ENCODE measurements at regions not wholly inside any gene's neighbourhood (a gene's known extent, or its start where the extent isn't known, plus 50 kb on each side); places are given as distances from the start of the nearest gene placed in this dataset.

DNA sequence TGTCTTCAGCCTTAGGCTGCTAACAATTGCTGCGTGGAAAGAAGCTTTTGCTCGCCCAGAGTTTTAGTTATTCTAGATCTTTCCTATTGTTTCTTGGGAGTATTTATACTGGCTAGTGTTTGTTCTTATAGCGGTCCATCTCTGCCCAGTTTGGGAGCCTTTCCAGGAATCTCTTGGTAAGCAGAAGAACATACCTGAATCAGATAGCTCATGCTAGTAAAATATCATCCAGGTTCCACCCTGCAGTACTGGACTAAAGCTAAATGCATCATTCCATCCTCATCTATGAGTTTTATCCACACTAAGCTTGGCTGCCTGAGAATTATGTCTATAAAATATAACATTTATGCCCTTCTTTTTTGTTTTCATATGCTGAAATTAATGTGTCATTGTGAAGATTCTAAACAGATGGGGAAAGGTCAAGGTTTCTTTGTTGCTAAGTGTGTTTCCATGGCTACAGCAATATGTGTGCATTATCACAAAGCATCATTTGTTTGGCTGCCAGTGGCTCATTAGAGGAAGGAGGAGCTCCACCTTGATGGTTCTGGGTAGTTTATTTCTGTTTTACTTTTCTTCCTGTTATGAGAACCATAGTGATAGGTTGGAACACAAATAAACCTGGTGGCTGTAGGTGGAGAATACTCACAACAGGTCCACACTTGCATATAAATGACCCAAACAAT, 182.8 kb downstream of the PIK3C3 start:
- Histone ChIP-seq H3K27me3 (ENCODE audit: control insufficient read depth, low read length) (no peaks in the 10 kb centered on the region), H3K4me1 (ENCODE audit: control insufficient read depth, low read length) (no peaks in the 10 kb centered on the region), H4K20me1 (ENCODE audit: control insufficient read depth, insufficient read depth, low read depth, low read length) (no peaks in the 10 kb centered on the region), H3K4me2 (ENCODE audit: low read length) (no peak overlapping the region), H3K79me2 (ENCODE audit: control insufficient read depth, low read length) (no peaks in the 10 kb centered on the region), H3F3A (ENCODE audit: control insufficient read depth, insufficient read depth) (no peaks in the 10 kb centered on the region), H3K36me3 (ENCODE audit: control insufficient read depth, low read length) (no peaks in the 10 kb centered on the region), H3K27ac (ENCODE audit: low read depth, low read length) (no peak overlapping the region), H3K4me3 (ENCODE audit: low read length) (no peak overlapping the region), H3K9me2 (replicated peaks; ENCODE audit: control insufficient read depth, low read length) (no peaks in the 10 kb centered on the region; the same call in 1 of the 2 replicates), H3K9me3 (ENCODE audit: control insufficient read depth, insufficient read depth, low read length) (peaks cover 11% of the 10 kb centered on the region)
- TF ChIP-seq, protein P1, sequence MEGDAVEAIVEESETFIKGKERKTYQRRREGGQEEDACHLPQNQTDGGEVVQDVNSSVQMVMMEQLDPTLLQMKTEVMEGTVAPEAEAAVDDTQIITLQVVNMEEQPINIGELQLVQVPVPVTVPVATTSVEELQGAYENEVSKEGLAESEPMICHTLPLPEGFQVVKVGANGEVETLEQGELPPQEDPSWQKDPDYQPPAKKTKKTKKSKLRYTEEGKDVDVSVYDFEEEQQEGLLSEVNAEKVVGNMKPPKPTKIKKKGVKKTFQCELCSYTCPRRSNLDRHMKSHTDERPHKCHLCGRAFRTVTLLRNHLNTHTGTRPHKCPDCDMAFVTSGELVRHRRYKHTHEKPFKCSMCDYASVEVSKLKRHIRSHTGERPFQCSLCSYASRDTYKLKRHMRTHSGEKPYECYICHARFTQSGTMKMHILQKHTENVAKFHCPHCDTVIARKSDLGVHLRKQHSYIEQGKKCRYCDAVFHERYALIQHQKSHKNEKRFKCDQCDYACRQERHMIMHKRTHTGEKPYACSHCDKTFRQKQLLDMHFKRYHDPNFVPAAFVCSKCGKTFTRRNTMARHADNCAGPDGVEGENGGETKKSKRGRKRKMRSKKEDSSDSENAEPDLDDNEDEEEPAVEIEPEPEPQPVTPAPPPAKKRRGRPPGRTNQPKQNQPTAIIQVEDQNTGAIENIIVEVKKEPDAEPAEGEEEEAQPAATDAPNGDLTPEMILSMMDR (IDR thresholded peaks at IDR 0.05; ENCODE audit: low read depth, low read length, poor library complexity, severe bottlenecking) = no peak
- TF ChIP-seq EZH2phosphoT487 (IDR thresholded peaks at IDR 0.05; ENCODE audit: borderline replicate concordance, low read length) = no peak

DNA sequence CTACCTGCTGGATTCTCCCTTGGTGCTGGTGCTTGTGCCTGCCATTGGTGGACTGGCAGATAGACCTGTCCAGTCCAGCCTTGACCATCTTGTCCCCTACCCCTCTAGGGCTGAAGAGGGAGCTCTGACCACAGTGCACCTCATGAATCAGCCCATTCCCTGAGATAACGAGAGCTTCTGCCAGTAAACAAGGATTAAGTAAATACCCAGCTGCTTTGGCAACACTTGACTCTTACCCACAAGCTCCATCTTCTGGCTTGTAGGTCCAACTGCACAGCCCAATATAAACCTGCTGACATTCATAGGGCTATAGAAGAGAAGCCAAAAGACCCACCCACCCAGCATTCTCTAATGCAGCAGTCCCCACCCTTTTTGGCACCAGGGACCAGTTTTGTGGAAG, 186.4 kb downstream of the PIK3C3 start:
- H3K4me1 ChIP-seq (ENCODE audit: control insufficient read depth, low read length) = no peaks in the 10 kb centered on the region
- H4K20me1 ChIP-seq (ENCODE audit: control insufficient read depth, insufficient read depth, low read depth, low read length) = no peaks in the 10 kb centered on the region
- no peaks in the 10 kb centered on the region for H3F3A ChIP-seq (ENCODE audit: control insufficient read depth, insufficient read depth)
- H3K4me2 ChIP-seq (ENCODE audit: low read length) = no peak overlapping the region
- no peaks in the 10 kb centered on the region for H3K36me3 ChIP-seq (ENCODE audit: control insufficient read depth, low read length)
- H3K4me3 ChIP-seq (ENCODE audit: low read length) = no peak overlapping the region
- H3K9me2 ChIP-seq (replicated peaks; ENCODE audit: control insufficient read depth, low read length) = no peaks in the 10 kb centered on the region
- peaks cover 11% of the 10 kb centered on the region for H3K9me3 ChIP-seq (ENCODE audit: control insufficient read depth, insufficient read depth, low read length)
- TF ChIP-seq, protein P1 (IDR thresholded peaks at IDR 0.05; ENCODE audit: low read depth, low read length, poor library complexity, severe bottlenecking) = no peak
- no peak for TF ChIP-seq EZH2phosphoT487 (IDR thresholded peaks at IDR 0.05; ENCODE audit: borderline replicate concordance, low read length)
- H3K27me3 ChIP-seq (ENCODE audit: control insufficient read depth, low read length) = no peaks in the 10 kb centered on the region
- H3K79me2 ChIP-seq (ENCODE audit: control insufficient read depth, low read length) = no peaks in the 10 kb centered on the region
- no peak overlapping the region for H3K27ac ChIP-seq (ENCODE audit: low read depth, low read length)

DNA sequence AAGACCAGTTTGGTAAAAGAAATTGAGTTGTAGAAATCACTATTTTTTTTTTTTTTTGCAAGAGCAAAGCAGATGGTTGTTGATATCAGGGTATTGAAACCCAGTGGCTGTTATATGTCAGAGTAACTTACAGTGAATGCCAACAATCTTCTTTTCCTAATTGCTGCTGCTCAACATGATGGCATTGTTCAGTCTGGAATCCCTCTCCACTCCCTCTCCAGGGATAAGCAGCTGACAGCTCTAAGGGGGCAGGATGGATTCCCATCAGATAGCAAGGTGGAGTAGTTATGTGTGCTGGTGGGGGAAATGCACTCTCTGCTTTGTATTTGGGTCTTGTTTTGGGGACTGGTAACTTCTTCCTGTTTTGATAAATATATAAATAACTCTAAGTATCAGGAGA, 200.0 kb downstream of the PIK3C3 start:
- no peak for TF ChIP-seq EZH2phosphoT487 (IDR thresholded peaks at IDR 0.05; ENCODE audit: borderline replicate concordance, low read length)
- TF ChIP-seq, protein P1 (IDR thresholded peaks at IDR 0.05; ENCODE audit: low read depth, low read length, poor library complexity, severe bottlenecking) = no peak
- no peaks in the 10 kb centered on the region for H3K4me1 ChIP-seq (ENCODE audit: control insufficient read depth, low read length)
- H3K4me2 ChIP-seq (ENCODE audit: low read length) = no peak overlapping the region
- H3K9me3 ChIP-seq (ENCODE audit: control insufficient read depth, insufficient read depth, low read length) = no peaks in the 10 kb centered on the region
- H3K36me3 ChIP-seq (ENCODE audit: control insufficient read depth, low read length) = no peaks in the 10 kb centered on the region
- no peak overlapping the region for H3K27ac ChIP-seq (ENCODE audit: low read depth, low read length)
- H3K27me3 ChIP-seq (ENCODE audit: control insufficient read depth, low read length) = no peaks in the 10 kb centered on the region
- H4K20me1 ChIP-seq (ENCODE audit: control insufficient read depth, insufficient read depth, low read depth, low read length) = no peaks in the 10 kb centered on the region
- no peaks in the 10 kb centered on the region for H3K79me2 ChIP-seq (ENCODE audit: control insufficient read depth, low read length)
- H3K9me2 ChIP-seq (replicated peaks; ENCODE audit: control insufficient read depth, low read length) = no peaks in the 10 kb centered on the region
- H3F3A ChIP-seq (ENCODE audit: control insufficient read depth, insufficient read depth) = no peaks in the 10 kb centered on the region
- H3K4me3 ChIP-seq (ENCODE audit: low read length) = no peak overlapping the region

All from DOHH2 (cell line).